GM12865 (cell line): ENCODE measurements at regions not wholly inside any gene's neighbourhood (a gene's known extent, or its start where the extent isn't known, plus 50 kb on each side); places are given as distances from the start of the nearest gene placed in this dataset.
A peak's percentile ranks its signal among the peaks of the same experiment; 100 is the strongest.

ENCODE experiments used
- DNase-seq: peaks from one replicate; pipeline ENCODE4 v3.0.0; 2010; ENCODE audit warnings: low read depth
- H3K4me3 ChIP-seq: 2 replicates; pipeline ENCODE4 v1.5.1; 2011; ENCODE audit warnings: mild to moderate bottlenecking, low read depth, low read length, control low read depth
- CTCF ChIP-seq: IDR thresholded peaks from 2 replicates; pipeline ENCODE4 v1.5.1; 2011; ENCODE audit warnings: low read length, control low read depth, low read depth, inconsistent platforms; ENCODE audit not compliant: insufficient read depth; ENCODE audit errors: missing control alignments

- H3K4me3 ChIP-seq: no peak overlapping the region
- DNase-seq: peak; percentile 71
- no peak for TF ChIP-seq CTCF
These were observed 212.3 kb downstream of the TRIM36 start for GRCh38 chr5:114957384-114957783.

- no peak overlapping the region for H3K4me3 ChIP-seq
- no peak for DNase-seq
- no peak for TF ChIP-seq CTCF
These were observed 216.1 kb downstream of the TRIM36 start for GRCh38 chr5:114953565-114953964.

GRCh38 chr5:114952876-114953275 lies 216.8 kb downstream of the TRIM36 start:
- H3K4me3 ChIP-seq: no peak overlapping the region
- TF ChIP-seq CTCF: no peak
- DNase-seq: peak; percentile 6

- TF ChIP-seq CTCF: no peak
- no peak for DNase-seq
These were observed 220.0 kb downstream of the TRIM36 start for GRCh38 chr5:114949756-114950155.

GRCh38 chr5:114948986-114949621 lies 220.6 kb downstream of the TRIM36 start:
- DNase-seq: no peak
- H3K4me3 ChIP-seq: no peak overlapping the region

More at GRCh38 chr5:114949756-114950155, 220.0 kb downstream of the TRIM36 start:
- no peak overlapping the region for H3K4me3 ChIP-seq

GRCh38 chr5:114948363-114948762 lies 221.3 kb downstream of the TRIM36 start:
- no peak overlapping the region for H3K4me3 ChIP-seq
- no peak for DNase-seq
- no peak for TF ChIP-seq CTCF

More at GRCh38 chr5:114948986-114949621, 220.6 kb downstream of the TRIM36 start:
- TF ChIP-seq CTCF: no peak

- no peak for DNase-seq
- no peak for TF ChIP-seq CTCF
- no peak overlapping the region for H3K4me3 ChIP-seq
These were observed 229.0 kb downstream of the TRIM36 start for GRCh38 chr5:114940709-114941108.
